ENCODE measurements at regions not wholly inside any gene's neighbourhood (a gene's known extent, or its start where the extent isn't known, plus 50 kb on each side); places are given as distances from the start of the nearest gene placed in this dataset.

DNA sequence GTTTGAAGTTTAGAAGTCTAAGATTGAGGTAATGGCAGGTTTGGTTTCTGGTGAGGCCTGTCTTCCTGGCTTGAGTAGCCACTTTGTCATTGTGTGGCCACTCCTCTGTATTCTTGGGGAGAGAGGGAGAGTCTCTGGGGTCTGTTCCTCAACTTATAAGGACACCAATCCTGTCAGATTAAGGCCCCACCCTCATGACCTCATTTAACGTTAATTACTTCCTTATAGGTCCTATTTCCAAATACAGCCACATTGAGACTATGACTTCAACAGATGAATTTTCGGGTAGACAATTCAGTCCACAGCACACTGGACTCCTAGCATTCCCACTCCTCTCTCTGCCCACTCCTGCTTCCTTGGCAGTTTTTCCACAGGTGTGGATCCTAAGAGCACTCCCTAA lies 350.8 kb upstream of the CASK start:
- TF ChIP-seq POLR2A (IDR thresholded peaks at IDR 0.05) (no peak), CTCF (IDR thresholded peaks at IDR 0.05 in 4 of 5, conservative IDR thresholded peaks at IDR 0.05 in 1 of 5) (no peak)
